GM12865 (cell line): ENCODE measurements at regions not wholly inside any gene's neighbourhood (a gene's known extent, or its start where the extent isn't known, plus 50 kb on each side); places are given as distances from the start of the nearest gene placed in this dataset.
A peak's percentile ranks its signal among the peaks of the same experiment; 100 is the strongest.
"Not testable (repeated sequence)": the region's sequence is repeated elsewhere in the genome, so short reads cannot be mapped to it uniquely, and the experiment has no call there.

Experiments used
- DNase-seq: peaks from one replicate; pipeline ENCODE4 v3.0.0; 2010; ENCODE audit warnings: low read depth
- H3K4me3 ChIP-seq: 2 replicates; pipeline ENCODE4 v1.5.1; 2011; ENCODE audit warnings: mild to moderate bottlenecking, low read depth, low read length, control low read depth
- TF ChIP-seq, protein P1 (sequence below): IDR thresholded peaks from 2 replicates; pipeline ENCODE4 v1.5.1; 2011; ENCODE audit warnings: low read length, control low read depth, low read depth, inconsistent platforms; ENCODE audit not compliant: insufficient read depth; ENCODE audit errors: missing control alignments

DNA sequence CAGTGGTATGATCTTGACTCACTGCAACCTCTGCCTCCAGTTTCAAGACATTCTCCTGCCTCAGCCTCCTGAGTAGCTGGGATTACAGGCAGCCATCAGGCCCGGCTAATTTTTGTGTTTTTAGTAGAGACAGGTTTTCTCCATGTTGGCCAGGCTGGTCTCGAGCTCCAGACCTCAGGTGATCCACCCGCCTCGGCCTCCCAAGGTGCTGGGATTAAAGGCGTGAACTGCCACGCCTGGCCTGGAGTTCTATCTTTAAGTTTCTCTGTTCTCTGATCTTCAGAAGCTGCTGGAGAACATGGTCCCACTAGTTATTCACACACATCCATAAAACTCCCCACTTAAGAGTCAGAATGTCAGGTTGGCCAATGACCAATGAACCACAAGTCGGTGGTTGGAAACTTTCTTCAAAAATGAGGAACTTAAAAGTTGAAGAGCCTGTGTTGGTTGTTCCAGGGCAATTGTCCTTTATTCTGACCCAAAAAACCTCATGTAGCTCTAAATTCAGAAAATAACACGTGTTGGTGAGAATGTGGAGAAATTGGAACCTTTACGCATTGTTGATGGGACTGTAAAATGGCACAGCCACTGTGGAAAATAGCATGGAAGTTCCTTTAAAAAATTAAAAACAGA, 55.9 kb upstream of the PIK3CB start:
- H3K4me3 ChIP-seq = no peak overlapping the region
- TF ChIP-seq, protein P1, sequence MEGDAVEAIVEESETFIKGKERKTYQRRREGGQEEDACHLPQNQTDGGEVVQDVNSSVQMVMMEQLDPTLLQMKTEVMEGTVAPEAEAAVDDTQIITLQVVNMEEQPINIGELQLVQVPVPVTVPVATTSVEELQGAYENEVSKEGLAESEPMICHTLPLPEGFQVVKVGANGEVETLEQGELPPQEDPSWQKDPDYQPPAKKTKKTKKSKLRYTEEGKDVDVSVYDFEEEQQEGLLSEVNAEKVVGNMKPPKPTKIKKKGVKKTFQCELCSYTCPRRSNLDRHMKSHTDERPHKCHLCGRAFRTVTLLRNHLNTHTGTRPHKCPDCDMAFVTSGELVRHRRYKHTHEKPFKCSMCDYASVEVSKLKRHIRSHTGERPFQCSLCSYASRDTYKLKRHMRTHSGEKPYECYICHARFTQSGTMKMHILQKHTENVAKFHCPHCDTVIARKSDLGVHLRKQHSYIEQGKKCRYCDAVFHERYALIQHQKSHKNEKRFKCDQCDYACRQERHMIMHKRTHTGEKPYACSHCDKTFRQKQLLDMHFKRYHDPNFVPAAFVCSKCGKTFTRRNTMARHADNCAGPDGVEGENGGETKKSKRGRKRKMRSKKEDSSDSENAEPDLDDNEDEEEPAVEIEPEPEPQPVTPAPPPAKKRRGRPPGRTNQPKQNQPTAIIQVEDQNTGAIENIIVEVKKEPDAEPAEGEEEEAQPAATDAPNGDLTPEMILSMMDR = no peak
- DNase-seq = peak; percentile 49

- H3K4me3 ChIP-seq = no peak overlapping the region
- TF ChIP-seq, protein P1 = no peak
- DNase-seq = no peak
These were observed 55.1 kb upstream of the PIK3CB start for GRCh38 chr3:138889792-138890191.

DNA sequence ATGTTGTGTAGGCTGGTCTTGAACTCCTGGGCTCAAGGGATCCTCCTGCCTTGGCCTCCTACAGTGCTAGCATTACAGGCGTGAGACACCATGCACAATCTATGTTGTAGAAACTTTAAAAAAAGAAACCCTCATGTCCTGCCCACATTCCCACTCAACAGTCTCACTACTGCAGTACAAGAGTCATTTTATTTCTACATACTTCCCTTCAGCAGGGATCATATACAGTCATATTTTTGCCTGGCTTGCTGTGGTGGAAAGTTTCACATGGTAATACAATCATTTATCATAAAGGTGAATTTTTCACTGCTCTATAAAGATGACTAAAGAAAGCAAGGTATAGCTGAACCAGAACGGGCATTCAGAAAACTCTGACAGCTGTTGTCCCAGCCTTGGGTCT, 53.8 kb upstream of the PIK3CB start:
- peak; percentile 17 for DNase-seq
- TF ChIP-seq, protein P1 = no peak
- H3K4me3 ChIP-seq = no peak overlapping the region

DNA sequence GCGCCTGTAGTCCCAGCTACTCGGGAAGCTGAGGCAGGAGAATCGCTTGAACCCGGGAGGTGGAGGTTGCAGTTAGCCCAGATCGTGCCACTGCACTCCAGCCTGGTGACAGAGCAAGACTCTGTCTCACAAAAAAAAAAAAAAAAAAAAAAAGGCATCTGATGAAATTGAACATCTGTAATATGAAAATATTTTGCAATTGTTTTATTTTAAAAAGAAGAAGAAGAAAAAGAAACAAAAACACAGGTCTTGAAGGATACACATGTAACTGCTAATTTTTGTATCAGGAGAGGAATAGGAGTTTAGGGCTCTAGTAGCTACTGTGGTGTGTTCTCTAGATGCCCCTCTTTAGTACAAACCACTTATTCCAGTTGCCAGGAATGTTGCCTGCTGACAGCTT, 51.4 kb upstream of the PIK3CB start:
- H3K4me3 ChIP-seq, DNase-seq: not testable (repeated sequence)
